NCI-H69 (cell line): ENCODE measurements at regions not wholly inside any gene's neighbourhood (a gene's known extent, or its start where the extent isn't known, plus 50 kb on each side); places are given as distances from the start of the nearest gene placed in this dataset.
"Not testable (repeated sequence)": the region's sequence is repeated elsewhere in the genome, so short reads cannot be mapped to it uniquely, and the experiment has no call there.

ENCODE experiments used
- DNase-seq: peaks from one replicate; lab custom pipeline; 2025; lab: John Stamatoyannopoulos, UW

- DNase-seq, result not testable (repeated sequence)
Observed at GRCh38 chr9:22508354-22508753, 61.7 kb downstream of the DMRTA1 start.

- DNase-seq, result no peak
Observed at GRCh38 chr9:22508790-22509189, 62.2 kb downstream of the DMRTA1 start.

GRCh38 chr9:22512495-22512894 lies 65.9 kb downstream of the DMRTA1 start:
- peak; percentile 74 for DNase-seq

GRCh38 chr9:22514871-22515270 lies 68.2 kb downstream of the DMRTA1 start:
- no peak for DNase-seq

GRCh38 chr9:22522206-22522740 lies 75.6 kb downstream of the DMRTA1 start:
- DNase-seq, result no peak

GRCh38 chr9:22528485-22528884 lies 81.9 kb downstream of the DMRTA1 start:
- peak; percentile 76 for DNase-seq

- peak; percentile 15 for DNase-seq
Observed at GRCh38 chr9:22529426-22530199, 83.0 kb downstream of the DMRTA1 start.

GRCh38 chr9:22535780-22536179 lies 89.2 kb downstream of the DMRTA1 start:
- no peak for DNase-seq

- no peak for DNase-seq
Observed at GRCh38 chr9:22537721-22538120, 91.1 kb downstream of the DMRTA1 start.

GRCh38 chr9:22548625-22549024 lies 102.0 kb downstream of the DMRTA1 start:
- DNase-seq, result no peak

- no peak for DNase-seq
Observed at GRCh38 chr9:22574740-22575139, 128.1 kb downstream of the DMRTA1 start.

GRCh38 chr9:22580788-22581187 lies 134.2 kb downstream of the DMRTA1 start:
- no peak for DNase-seq

GRCh38 chr9:22582221-22582620 lies 135.6 kb downstream of the DMRTA1 start:
- no peak for DNase-seq

- no peak for DNase-seq
Observed at GRCh38 chr9:22588918-22589317, 142.3 kb downstream of the DMRTA1 start.

GRCh38 chr9:22590336-22591033 lies 143.9 kb downstream of the DMRTA1 start:
- no peak for DNase-seq

- no peak for DNase-seq
Observed at GRCh38 chr9:22595805-22596204, 149.2 kb downstream of the DMRTA1 start.

- no peak for DNase-seq
Observed at GRCh38 chr9:22617156-22617555, 170.5 kb downstream of the DMRTA1 start.

GRCh38 chr9:22622815-22623214 lies 176.2 kb downstream of the DMRTA1 start:
- peak; percentile 31 for DNase-seq

GRCh38 chr9:22623236-22623635 lies 176.6 kb downstream of the DMRTA1 start:
- peak; percentile 66 for DNase-seq

GRCh38 chr9:22625540-22625939 lies 178.9 kb downstream of the DMRTA1 start:
- no peak for DNase-seq

- no peak for DNase-seq
Observed at GRCh38 chr9:22643541-22643940, 196.9 kb downstream of the DMRTA1 start.

- peak; percentile 13 for DNase-seq
Observed at GRCh38 chr9:22645893-22646292, 199.3 kb downstream of the DMRTA1 start.

- no peak for DNase-seq
Observed at GRCh38 chr9:22649384-22649783, 202.8 kb downstream of the DMRTA1 start.
